C4-2B (cell line): ENCODE measurements at regions not wholly inside any gene's neighbourhood (a gene's known extent, or its start where the extent isn't known, plus 50 kb on each side); places are given as distances from the start of the nearest gene placed in this dataset.

Source experiments
- H3K27ac ChIP-seq: fragments of 450-650 bp; 2 replicates; pipeline ENCODE4 v1.5.1; 2017
- CTCF ChIP-seq: fragments of 450-650 bp; conservative IDR thresholded peaks from 2 replicates; pipeline ENCODE4 v1.5.1; 2017; ENCODE audit warnings: mild to moderate bottlenecking
- ZFX ChIP-seq: fragments of 450-650 bp; IDR thresholded peaks from 2 replicates; pipeline ENCODE4 v1.6.1; 2017

- TF ChIP-seq CTCF = no peak
- no peak for TF ChIP-seq ZFX
- no peak overlapping the region for H3K27ac ChIP-seq
Measured at GRCh38 chr20:39825524-39825923, 863.4 kb downstream of the DHX35 start.

GRCh38 chr20:39823224-39823623 is 861.1 kb downstream of the DHX35 start:
- no peak for TF ChIP-seq ZFX
- no peak for TF ChIP-seq CTCF
- H3K27ac ChIP-seq = no peak overlapping the region

DNA sequence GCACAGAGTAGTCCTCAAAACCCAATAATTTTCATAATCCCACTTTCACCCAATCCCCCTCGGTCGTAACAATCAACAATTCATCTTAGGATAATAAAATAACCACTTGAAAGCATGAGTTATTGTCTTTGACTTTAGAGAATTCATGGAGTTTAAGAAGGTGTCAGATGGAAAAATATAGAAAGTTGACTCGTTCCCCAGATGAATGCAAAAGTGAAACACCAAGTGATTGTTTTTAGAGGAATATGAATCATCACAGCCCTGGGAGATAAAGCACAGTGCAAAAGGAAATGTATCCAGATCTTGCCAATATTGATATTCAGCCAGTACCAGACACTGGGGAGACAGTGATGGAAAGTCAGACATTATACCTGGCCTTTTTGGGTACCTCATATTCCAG is 860.5 kb downstream of the DHX35 start:
- TF ChIP-seq CTCF (no peak), ZFX (no peak)
- H3K27ac ChIP-seq = no peak overlapping the region

DNA sequence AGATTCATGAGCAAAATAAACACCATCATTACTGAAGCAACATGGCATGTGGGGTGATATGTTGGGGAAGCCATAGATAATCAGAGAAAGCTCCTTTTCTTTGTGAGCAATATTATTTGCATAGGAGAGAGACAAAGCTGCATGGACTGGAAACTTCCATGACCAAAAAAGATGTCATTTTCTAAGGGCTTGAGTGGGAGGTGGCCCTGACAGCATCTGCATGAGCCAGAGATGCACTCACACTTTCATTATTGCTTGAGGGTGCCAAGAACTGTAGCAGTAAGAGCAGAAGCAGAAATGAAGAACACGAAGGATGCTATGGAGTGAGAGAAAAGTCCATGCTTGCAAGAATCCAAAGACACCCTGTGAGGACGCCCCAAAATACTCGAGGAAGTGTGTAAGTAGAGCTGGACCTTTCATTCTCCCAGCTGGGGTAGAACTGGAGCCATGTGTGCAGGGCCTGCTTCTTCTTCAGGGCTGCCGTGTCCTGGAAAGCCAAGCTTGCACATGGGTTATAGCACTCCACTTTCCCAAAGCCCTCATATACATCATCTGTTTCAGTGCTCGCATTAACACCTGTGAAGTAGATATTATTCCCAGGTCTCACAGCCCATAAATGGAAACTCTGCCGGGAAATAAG is 851.2 kb downstream of the DHX35 start:
- no peak for TF ChIP-seq CTCF
- TF ChIP-seq ZFX = no peak
- no peak overlapping the region for H3K27ac ChIP-seq

DNA sequence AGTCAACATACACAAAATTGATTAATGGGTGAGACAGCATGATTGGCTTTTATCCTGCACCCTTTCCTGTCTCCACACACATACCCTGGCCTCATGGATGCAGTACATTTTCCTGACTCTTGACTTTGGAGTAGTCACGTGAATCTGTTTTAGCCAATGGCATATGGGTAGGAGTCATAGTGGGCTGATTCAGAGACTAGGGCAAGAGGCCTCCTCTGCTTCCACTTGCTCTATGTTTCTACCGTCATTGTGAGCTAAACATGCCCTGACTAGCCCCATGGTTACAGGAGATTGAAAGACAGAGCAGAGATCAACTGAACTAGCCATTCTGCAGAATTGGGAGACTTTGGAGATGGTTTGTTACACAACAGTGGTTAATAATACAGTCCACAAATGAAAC is 850.0 kb downstream of the DHX35 start:
- TF ChIP-seq ZFX = no peak
- no peak for TF ChIP-seq CTCF
- H3K27ac ChIP-seq = no peak overlapping the region

- TF ChIP-seq ZFX (no peak), CTCF (no peak)
- H3K27ac ChIP-seq = no peak overlapping the region
Measured at GRCh38 chr20:39810309-39810708, 848.2 kb downstream of the DHX35 start.

GRCh38 chr20:39808613-39809012 is 846.5 kb downstream of the DHX35 start:
- TF ChIP-seq CTCF (no peak), ZFX (no peak)

More at GRCh38 chr20:39808613-39809012, 846.5 kb downstream of the DHX35 start:
- no peak overlapping the region for H3K27ac ChIP-seq
